NB4 (cell line): ENCODE measurements at regions not wholly inside any gene's neighbourhood (a gene's known extent, or its start where the extent isn't known, plus 50 kb on each side); places are given as distances from the start of the nearest gene placed in this dataset.

Experiments used
- MAX ChIP-seq: IDR thresholded peaks from 2 replicates; pipeline ENCODE4 v1.6.1; 2011; ENCODE audit warnings: low read depth, low read length
- POLR2A ChIP-seq: IDR thresholded peaks from 2 replicates; pipeline ENCODE4 v1.6.1; 2011; ENCODE audit warnings: mild to moderate bottlenecking; ENCODE audit not compliant: insufficient read length; ENCODE audit errors: extremely low read depth
- TF ChIP-seq, protein P1 (sequence below): IDR thresholded peaks from one replicate; pipeline ENCODE4 v1.5.1; 2012; ENCODE audit warnings: low read depth, low read length

DNA sequence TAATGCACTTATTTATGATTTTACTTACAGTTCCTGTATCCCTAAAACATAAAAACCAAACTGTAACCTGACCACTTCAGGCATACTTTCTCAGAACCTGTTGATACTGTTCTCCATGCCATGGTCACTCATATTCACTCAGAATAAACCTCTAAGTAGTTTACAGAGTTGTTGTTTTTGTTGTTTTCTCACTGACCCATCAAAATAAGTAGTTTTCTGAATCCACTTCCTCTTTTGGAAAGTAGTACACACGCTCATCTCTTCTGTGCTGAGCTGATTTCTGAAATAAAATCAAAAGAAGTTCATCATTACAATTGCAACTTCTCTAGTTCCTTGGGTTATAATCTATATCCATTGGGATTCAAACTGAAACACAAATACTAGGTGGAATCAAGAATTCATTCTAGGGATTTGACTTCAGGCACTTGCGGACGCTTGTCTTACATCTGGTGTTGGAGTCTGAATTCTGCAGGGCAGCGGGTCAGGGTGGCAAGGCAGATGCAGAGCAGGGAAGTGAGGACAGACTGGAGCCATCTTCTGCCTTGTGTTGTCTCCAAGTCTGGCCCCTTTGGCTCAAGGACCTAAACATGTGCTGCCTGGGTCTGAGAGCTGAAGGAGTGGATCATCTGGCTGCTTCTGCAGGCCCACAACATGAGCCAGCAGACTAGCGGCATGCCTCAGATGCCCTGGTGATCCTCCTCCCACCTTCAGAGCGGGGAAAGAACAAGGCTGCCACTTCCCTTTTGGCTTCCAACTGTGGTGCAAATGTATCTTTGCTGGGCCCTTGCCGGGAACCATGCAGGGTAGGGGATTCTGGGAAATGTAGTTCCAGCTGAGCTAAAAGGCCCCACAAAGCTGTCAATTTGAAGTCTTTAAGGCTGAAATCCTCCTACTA, 167.9 kb upstream of the MYLIP start:
- TF ChIP-seq, protein P1, sequence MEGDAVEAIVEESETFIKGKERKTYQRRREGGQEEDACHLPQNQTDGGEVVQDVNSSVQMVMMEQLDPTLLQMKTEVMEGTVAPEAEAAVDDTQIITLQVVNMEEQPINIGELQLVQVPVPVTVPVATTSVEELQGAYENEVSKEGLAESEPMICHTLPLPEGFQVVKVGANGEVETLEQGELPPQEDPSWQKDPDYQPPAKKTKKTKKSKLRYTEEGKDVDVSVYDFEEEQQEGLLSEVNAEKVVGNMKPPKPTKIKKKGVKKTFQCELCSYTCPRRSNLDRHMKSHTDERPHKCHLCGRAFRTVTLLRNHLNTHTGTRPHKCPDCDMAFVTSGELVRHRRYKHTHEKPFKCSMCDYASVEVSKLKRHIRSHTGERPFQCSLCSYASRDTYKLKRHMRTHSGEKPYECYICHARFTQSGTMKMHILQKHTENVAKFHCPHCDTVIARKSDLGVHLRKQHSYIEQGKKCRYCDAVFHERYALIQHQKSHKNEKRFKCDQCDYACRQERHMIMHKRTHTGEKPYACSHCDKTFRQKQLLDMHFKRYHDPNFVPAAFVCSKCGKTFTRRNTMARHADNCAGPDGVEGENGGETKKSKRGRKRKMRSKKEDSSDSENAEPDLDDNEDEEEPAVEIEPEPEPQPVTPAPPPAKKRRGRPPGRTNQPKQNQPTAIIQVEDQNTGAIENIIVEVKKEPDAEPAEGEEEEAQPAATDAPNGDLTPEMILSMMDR, result no peak
- TF ChIP-seq MAX, result no peak
- TF ChIP-seq POLR2A, result no peak
